Stimulated activated CD4-positive, alpha-beta T cell treated with anti-CD3 and anti-CD28 coated beads, Interleukin-1b, Interleukin-23, amount 100 ng/mL, for 1 hour (primary cell): ENCODE measurements at regions not wholly inside any gene's neighbourhood (a gene's known extent, or its start where the extent isn't known, plus 50 kb on each side); places are given as distances from the start of the nearest gene placed in this dataset.

Experiments used
- DNase-seq, 2 donors: peaks; one replicate each; pipeline ENCODE4 v3.0.0-alpha.2; 2020; ENCODE audit warnings: low read depth in 2 of 2

DNA sequence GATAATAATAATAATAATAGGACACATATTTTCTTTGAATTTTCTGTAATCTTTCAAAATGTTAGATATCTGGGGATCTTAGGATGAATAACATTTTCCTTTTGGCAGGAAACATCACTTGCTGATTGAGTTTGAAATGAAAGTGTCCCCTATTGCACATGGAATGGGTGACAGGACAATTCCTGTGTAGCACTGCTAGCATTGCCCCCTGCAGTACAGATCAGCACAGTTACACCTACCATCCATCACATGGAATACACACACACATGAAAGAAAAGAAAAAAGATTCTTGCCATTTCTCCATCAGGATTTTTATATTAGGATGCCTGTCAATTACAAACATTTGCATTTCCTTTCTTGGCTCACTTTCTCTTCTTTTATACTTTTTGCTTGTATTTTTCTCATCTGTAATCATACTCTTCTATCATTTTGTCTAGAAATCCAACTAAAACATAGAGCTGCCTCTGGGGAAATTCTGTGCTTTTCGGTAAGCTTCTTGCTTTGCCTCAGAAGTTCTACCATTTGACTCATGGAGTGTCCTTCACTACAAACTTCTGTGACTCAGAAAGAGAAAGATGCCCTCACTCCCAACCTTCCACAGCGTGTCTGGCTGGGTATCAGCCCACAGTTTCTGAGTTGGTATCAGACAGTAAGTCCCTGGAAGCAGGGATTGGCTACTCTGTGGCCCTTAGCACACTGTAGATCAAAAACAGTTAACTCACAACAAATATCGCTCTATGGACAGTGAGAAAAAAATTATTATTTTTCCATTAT lies 641.2 kb downstream of the PTPRC start:
- no peak for DNase-seq

DNA sequence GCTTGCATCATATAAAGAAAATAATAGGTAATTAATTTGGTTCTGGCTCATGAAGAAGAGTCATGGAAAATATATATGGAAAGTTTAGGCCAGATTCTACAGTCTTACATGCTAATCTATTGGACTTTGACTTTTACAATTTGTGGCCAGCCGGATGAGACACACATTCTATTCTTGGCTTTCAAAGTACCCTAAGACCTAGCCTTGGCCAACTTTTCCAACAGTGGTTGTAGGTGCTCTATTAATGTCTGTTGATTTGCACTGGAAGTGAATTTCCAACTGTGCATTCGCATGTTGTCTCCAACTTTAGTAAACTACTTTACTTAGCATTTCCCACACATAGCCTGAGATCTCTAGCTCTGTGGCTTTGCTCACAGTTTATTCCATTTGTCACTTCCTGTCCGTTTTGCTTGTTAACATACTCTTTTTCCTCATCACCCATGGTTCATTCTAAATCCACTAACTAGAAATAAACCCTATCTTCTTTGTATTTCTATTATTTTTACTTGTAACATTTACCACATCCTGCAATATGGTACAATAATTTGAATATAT lies 644.0 kb downstream of the PTPRC start:
- DNase-seq: no peak

DNA sequence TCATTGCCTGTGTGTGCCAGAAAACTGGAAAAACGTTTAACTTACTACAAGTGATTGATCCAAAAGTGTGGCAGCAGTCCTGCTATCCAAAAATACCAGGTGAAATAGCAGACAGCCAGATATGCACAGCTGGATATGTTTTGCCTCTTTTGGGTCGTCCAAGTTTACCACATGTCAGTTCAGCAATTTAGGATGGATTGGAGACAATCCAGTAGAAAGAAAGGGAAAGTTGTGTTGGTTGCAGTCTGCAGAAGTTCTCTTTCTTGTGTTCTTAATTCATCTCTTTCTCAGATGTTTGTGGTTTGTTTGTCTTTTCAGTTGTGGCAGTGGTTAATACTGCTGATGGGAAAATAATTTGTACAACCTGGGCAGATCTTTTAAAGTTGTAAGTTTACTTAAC lies 645.0 kb downstream of the PTPRC start:
- no peak for DNase-seq

DNA sequence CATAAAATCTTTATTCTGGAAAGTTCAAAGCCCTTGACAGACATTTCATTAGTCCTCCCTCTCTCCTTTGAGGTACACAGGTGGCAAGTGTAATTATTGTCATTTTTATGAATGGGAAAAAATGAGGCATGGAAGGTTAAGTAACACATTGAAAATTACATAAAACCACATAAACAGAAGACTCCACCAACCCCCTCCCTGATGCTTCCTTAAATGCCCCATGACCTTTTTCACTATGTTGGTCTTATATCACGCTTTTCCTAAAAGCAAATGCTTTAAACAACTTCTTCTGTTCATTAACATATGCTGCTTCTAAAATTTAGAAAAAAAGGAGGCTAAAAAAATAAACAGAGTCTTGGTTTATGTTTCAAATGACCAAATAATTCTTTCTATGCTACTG lies 648.4 kb downstream of the PTPRC start:
- DNase-seq: no peak

DNA sequence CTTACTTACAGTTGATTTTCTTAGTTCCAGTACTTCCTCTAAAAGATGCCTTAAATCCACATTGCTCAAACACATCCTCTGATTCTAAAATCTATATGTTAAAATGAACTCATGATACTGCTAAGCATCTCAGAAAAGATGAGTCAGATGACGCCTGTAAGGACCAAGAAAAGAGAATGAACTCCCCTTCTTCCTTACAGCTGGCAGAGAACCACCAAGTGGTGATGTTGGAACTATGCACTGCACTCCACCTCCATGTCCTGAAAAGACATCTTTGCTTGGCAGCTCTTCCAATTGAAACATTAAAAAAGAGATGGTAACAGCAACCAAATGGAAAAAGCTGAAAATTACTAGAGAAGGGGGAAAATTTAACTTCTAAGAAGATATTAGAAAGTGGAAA lies 648.8 kb downstream of the PTPRC start:
- DNase-seq: no peak

DNA sequence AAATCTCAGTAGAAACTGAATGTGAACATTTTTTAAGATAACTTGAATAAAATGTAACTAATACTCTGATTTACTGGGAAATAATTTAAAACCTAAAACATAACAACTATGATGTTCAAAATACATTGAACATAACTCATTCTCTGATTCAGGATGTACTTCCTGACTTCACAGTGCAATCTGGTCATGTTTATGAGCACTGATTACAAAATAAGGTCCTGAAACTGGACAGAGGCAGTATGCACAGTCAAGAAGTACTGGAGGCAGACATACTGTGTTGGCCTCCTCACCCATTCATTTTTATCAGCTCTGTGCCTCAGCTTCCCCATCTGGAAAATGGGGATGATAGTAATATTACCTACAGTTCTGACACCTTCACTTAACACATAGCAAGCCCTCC lies 651.3 kb downstream of the PTPRC start:
- no peak for DNase-seq

DNA sequence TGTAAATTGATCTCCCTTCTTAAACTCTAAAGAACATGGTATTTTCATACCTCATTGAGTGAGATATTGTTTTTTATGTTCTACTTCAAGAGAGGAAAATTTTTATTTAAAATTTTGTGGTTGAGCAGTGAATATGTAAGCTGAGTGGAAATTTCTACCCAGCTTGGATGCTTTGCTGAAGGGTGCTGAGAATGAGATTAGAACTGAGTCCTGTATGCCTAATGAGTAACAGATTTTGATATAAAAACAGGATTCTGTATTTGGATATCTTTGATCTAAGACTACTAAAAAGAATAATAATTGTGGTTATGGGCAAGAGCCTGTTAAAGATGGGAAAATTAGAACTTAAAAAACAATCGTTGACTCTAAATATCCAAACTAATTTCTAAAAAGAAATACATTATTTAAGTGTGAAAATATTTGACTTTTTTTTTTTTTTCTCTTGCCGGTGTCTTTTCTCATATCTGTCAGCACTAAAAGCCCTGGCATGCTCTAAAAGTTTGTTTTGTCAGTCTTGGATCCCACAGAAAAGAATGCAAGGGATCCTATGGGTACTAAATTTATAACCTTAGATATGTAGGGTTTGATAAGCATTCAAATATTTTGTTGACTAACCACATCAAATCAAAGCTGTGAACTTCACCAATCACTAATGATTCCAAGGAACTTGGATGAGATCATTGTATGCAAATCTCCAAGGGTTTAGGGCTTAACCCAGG lies 652.3 kb downstream of the PTPRC start:
- no peak for DNase-seq

DNA sequence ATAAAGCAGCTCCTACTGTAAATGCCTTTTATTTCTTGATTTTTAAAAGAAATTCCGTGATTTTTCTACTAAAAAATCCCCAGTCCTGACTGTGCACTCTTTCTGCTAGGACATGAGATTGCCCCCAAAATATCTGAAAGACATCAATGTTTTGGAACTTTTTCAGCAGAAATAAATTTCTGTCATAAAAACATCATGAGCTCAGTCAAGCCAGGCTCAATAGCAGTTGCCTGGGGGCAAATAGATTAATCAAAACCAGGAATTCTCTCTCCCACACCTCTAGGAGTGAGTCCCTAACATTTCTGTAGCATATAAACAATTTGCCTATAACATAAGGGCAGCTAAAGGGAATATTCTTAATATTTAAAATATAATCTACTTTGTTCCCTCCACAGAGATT lies 654.1 kb downstream of the PTPRC start:
- no peak for DNase-seq

DNA sequence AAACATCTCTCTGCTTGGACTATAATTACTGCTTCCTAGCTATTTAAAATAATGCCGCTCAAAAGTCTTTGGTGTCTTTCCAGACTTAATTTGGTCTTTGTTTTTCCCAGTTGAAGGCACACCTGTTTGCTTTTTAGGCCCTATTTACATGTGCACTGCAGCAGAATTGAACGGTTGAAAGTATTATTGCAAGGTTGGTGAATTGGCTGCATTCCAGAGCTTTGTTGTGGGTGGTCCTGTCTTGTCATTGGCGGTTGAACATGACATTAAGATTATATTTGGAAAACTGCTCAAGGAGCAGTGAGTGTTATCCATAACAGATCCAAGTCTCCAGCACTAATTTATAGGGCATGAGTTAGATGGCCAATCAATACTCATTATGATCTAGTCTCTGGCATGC lies 656.3 kb downstream of the PTPRC start:
- no peak for DNase-seq

DNA sequence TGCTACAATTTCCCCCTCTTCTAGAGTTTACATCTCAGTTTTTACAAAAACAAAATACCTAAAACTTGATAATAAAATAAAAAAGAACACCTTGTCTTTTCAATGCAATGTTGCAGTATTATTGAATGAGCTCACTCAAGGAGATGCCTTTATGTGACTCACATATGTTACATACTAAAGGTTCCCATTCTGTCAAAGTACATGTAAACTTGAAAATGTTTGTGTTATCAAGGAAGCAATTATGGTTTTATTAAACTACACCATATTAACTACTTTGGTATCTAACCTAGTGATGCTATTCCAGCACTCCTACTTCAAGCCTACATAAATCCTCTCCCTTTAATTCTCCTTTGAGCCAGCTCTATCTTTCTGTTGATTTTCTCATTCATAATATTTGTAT lies 658.3 kb downstream of the PTPRC start:
- no peak for DNase-seq

DNA sequence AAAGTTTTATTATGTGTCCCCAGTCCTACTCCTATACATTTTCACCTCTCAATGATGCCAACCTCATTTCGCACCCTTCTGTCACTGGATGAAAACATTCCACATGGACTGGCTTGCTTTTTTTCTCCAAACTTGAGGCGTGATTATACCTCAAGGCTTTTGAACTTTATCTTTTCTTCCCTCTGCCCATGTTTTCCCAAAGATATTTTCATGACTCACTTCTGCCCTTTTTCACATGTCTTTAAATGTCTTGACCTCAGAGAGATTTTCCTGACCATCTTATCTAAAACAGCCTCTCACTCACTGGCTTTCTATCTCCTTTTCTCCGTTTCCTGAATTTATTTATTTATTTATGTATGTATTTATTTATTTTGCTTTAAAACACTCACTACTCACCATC lies 659.0 kb downstream of the PTPRC start:
- DNase-seq: no peak

DNA sequence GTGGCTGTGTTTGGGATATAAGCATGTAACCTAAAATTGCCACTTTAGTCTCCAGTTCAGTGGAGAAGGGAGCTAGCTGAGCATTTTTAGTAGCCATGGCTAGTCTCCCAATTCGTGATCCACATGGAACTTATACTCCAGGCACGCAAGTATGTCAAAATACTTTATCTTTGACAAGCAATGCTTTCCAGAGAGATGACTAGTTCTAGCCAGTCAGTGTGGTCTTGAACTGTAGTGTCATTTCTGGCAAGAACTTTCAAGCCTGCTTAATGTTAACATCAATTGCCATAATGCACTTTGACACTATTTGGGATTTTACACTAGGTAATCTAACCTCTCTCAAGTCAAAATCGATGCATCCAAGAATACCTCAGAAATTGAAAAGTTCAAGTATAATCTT lies 660.0 kb downstream of the PTPRC start:
- DNase-seq: no peak

DNA sequence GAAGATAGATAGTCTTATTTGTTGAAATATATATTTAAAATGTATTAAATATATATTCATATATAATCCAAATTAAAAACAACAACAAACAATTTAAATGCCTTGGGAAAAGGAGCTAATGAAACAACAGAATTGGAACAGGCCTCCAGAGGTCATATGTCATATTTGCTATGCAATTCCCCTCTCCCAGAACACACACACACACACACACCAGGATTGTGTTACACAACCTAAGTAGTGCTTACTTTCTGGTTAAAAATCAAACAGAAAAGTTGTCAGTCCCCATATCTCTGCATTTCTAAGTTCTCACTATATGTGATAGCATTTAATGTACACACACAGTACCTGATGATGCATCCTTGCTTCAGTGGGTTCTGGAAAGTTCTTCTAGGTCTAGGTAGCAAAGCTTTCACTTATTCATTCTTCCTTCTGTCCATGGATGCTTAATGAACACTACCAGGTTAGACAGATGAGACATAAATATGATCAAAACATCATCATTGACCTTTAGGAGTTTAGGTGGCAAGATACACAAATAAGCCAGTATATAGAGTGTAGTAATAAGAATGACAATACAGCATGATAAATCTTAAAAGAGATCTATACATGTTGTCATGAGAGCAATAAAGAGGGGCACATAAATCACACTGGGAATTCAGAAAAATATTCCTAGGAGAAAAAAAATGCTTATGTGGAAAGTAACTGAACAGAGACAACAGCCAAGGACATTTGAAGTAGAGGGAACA lies 662.8 kb downstream of the PTPRC start:
- no peak for DNase-seq

DNA sequence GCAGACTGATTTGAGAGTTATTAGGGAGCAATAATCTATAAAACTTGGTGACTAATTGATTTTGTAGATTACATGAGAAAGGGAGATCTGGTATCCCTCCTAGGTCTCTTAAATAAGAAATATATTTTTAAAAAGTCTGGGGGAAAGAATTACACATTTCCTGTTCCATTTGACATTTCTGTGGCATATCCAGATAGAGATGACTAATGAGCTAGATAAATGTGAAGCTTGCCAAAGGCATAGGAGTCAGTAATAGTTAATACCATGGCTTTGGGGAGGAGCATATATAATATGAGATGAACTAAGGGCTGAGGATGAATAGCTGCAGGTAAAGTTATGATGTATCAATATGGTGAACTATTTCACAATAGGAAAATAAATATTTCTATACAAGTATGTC lies 663.7 kb downstream of the PTPRC start:
- no peak for DNase-seq

DNA sequence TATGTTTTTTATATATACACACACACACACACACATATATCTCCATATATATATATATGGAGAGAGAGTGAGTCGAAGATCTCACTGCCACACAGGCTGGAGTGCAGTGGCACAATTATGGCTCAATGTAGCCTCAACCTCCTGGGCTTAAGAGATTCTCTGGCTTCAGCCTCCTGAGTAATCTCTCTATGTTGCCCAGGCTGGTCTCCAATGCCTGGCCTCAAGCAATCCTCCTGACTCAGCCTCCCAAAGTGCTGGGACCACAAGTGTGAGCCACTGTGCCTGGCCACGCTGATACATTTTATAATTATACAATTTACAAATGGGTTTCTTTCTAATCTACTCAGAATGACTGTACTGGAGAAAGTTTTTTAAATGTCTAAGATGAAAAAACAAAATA lies 664.2 kb downstream of the PTPRC start:
- DNase-seq: no peak

DNA sequence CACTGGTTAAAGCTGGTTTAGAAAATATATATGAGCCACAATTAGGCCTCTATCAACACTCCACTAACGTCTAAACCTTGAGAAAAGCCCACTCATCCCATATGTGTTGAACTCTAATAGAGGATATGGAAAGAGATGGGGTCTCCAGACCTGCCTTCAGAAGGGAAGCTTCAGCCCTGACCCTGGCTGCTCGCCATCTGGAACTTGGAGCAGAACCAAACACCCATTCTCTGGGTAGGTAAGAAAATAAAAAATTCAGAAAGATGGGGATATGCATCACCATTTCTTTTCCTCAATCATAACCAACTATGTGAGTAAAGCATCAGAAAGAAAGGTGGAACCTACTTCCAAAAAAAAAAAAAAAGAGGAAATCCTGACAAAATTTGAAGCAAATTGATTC lies 666.2 kb downstream of the PTPRC start:
- DNase-seq: no peak

DNA sequence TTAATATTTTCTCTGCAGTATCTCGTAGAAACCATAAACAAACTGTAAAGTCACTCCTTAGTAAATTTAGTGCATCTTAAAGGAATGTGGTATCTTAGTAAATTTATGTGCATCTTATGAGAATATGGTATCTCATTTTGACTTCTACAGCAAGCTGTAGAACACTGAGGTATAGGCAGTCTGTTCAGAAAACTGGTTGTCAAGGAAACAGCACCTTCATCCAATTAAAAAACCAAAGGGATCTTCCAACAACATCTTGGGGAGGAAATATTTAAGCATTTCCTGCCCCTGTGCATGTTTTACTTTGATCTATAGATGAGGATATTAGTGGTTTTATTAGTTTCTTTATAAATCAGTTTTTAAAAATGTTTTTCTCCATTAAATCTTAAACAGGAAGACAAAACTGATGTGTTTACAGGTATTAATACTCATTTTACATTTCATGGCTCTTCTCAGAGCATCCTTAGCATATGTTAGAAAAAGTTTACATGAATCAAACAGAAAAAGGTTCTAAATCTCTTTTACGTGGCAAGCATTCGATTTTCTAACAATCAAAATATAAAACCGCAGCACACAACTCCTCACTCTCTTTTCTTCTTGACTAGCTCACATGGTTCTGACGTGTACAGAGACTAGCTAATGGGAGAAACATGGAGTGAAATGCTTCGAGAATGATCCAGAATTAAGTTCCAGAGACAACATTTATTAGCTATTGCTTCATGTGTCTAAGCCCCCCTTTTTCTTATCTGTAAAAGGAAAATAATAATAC lies 668.8 kb downstream of the PTPRC start:
- no peak for DNase-seq

DNA sequence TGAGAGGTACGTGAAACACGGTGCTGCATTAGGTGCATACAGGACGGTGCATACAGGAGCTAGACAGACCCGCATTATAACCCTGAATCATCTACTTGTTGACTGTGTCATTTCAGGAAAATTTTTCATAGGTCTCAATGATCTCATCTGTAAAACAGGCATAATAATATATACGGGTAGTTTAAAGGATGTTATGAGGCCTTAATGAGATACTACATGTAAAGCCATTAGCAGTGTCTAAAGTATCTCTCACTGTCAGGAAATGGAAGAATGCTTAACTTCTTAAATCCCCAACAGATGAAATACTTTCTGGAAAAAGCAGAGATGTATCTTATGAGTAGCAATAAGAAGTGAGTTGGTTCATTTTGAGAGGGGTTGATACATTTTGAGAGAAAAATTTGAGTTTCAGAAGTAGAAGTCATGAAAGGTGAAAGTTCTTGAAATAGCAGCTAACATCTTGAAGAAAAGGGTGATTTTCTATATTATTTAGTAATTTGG lies 669.6 kb downstream of the PTPRC start:
- no peak for DNase-seq

DNA sequence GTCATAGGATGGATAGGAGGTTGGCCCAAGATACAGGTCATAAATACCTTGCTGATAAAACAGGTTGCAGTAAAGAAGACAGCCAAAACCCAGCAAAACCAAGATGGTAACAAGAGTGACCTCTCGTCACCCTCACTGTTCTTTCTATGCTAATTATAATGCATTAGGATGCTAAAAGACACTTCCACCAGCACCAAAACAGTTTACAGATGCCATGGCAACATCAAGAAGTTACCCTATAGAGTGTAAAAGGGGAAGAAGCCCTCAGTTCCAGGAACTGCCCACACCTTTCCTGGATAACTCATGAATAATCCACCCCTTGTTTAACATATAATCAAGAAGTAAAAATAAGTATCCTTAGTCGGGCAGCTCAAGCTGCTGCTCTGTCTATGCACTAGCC lies 671.9 kb downstream of the PTPRC start:
- DNase-seq: no peak

DNA sequence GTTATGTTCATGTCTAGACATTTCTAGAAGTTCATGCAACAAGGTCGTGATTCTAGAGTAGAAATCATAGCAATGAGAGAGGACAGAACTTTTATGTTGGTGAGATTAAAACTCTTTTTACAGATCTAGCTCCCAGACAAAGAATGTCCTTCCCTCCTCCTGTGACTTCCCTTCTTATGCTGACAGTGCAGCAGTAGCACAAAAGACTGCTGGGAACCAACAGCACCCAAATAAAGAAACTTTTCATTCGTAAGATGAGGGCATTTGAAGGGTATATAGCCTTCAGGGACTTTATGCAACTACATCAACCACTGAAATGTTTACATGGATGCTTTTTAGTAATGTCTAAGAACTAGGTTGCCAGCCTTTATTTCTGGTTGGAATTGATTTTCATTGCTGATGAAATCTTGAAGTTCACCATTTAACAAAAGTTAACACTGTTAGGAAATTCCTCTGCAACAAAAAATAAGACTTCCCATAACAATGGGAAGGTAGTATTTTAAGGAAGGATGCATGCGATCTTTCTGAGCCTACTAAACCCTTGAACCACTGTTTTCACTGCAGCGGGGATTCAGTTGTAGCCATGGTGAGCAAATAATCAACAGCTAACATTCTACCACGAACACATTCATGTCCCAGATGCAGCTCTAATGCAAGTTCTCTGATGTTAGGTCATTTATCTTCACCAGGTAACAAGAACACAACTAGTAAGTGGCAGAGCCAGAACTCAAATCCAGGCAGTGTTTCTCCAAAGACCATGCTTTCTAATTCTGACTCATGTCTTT lies 672.8 kb downstream of the PTPRC start:
- DNase-seq: no peak

DNA sequence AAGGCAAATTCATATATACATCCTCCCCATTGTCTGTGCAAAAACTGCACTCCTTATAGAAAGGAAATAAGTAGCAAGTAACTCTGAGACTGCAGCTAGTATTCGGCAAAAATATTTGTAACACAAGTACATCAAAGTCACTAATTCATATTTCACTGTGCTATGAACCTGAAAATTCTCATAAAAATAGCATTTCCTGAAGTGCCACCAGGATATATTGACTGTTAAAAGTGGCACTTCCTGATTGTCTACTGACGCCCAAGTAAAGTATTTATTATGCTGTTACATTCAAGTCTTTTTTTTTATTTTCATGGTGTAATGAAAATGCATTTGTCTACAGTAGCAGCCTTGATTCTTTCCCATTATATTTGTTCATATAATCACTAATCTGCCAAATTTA lies 673.8 kb downstream of the PTPRC start:
- DNase-seq: no peak
